Activated T-cell treated with anti-CD3 and anti-CD28 coated beads, Interleukin-2, amount 50 U/mL, for 4 hours (primary cell): ENCODE measurements at regions not wholly inside any gene's neighbourhood (a gene's known extent, or its start where the extent isn't known, plus 50 kb on each side); places are given as distances from the start of the nearest gene placed in this dataset.
"Not testable (repeated sequence)": the region's sequence is repeated elsewhere in the genome, so short reads cannot be mapped to it uniquely, and the experiment has no call there.

Experiments used
- ATAC-seq, 2 donors: fragments of 200-7000 bp; cut with Tn5 transposase; one replicate each; pipeline ENCODE4 v1.10.0; 2021
- DNase-seq: peaks from one replicate; pipeline ENCODE4 v3.0.0-alpha.2; 2020
- H3K27me3 Mint-ChIP-seq: one replicate; pipeline ENCODE4 v1.8.0; 2021; ENCODE audit warnings: low read depth, mixed read lengths
- H3K36me3 Mint-ChIP-seq: one replicate; pipeline ENCODE4 v1.8.0; 2022; ENCODE audit warnings: mixed read lengths; ENCODE audit not compliant: insufficient read depth
- H3K4me1 Mint-ChIP-seq: one replicate; pipeline ENCODE4 v1.8.0; 2021; ENCODE audit warnings: low read depth, mixed read lengths
- H3K4me3 Mint-ChIP-seq: one replicate; pipeline ENCODE4 v1.8.0; 2021; ENCODE audit warnings: mild to moderate bottlenecking, moderate library complexity, mixed read lengths
- H3K9me3 Mint-ChIP-seq: one replicate; pipeline ENCODE4 v1.8.0; 2021; ENCODE audit warnings: mixed read lengths

GRCh38 chr1:200262326-200262965 lies 147.4 kb downstream of the ZNF281 start:
- Mint-ChIP-seq H3K4me3 (no peak overlapping the region), H3K9me3 (no peaks in the 10 kb centered on the region), H3K27me3 (peaks cover 12% of the 10 kb centered on the region), H3K4me1 (no peaks in the 10 kb centered on the region), H3K36me3 (no peaks in the 10 kb centered on the region)
- no peak for DNase-seq
- no peak for ATAC-seq

GRCh38 chr1:200260597-200261335 lies 149.1 kb downstream of the ZNF281 start:
- Mint-ChIP-seq H3K27me3 (peaks cover 14% of the 10 kb centered on the region), H3K4me3 (no peak overlapping the region), H3K9me3 (no peaks in the 10 kb centered on the region), H3K36me3 (no peaks in the 10 kb centered on the region), H3K4me1 (no peaks in the 10 kb centered on the region)
- DNase-seq (no peak), ATAC-seq (no peak)

GRCh38 chr1:200258447-200259375 lies 151.1 kb downstream of the ZNF281 start:
- no peaks in the 10 kb centered on the region for H3K9me3 Mint-ChIP-seq
- no peak overlapping the region for H3K4me3 Mint-ChIP-seq
- H3K4me1 Mint-ChIP-seq = no peaks in the 10 kb centered on the region
- ATAC-seq (peak; percentile 38 to 47), DNase-seq (no peak)
- H3K36me3 Mint-ChIP-seq = no peaks in the 10 kb centered on the region
- H3K27me3 Mint-ChIP-seq = peaks cover 14% of the 10 kb centered on the region

- Mint-ChIP-seq H3K9me3 (no peaks in the 10 kb centered on the region), H3K27me3 (peaks cover 13% of the 10 kb centered on the region), H3K36me3 (no peaks in the 10 kb centered on the region), H3K4me3 (no peak overlapping the region), H3K4me1 (no peaks in the 10 kb centered on the region)
- DNase-seq (no peak), ATAC-seq (no peak)
These were observed 152.6 kb downstream of the ZNF281 start for GRCh38 chr1:200257235-200257634.

- H3K4me1 Mint-ChIP-seq, H3K27me3 Mint-ChIP-seq: not testable (repeated sequence)
These were observed 155.2 kb downstream of the ZNF281 start for GRCh38 chr1:200254602-200255001.

GRCh38 chr1:200253774-200254495 lies 155.9 kb downstream of the ZNF281 start:
- DNase-seq (no peak), ATAC-seq (peak; percentile 51 to 77)
- no peaks in the 10 kb centered on the region for H3K9me3 Mint-ChIP-seq
- no peak overlapping the region for H3K4me3 Mint-ChIP-seq
- H3K36me3 Mint-ChIP-seq = no peaks in the 10 kb centered on the region
- no peaks in the 10 kb centered on the region for H3K4me1 Mint-ChIP-seq
- H3K27me3 Mint-ChIP-seq = peaks cover 2% of the 10 kb centered on the region

More at GRCh38 chr1:200254602-200255001, 155.2 kb downstream of the ZNF281 start:
- H3K4me3 Mint-ChIP-seq, H3K36me3 Mint-ChIP-seq, DNase-seq, H3K9me3 Mint-ChIP-seq, ATAC-seq: not testable (repeated sequence)

- no peak overlapping the region for H3K4me3 Mint-ChIP-seq
- DNase-seq (no peak), ATAC-seq (no peak)
- no peaks in the 10 kb centered on the region for H3K9me3 Mint-ChIP-seq
- no peaks in the 10 kb centered on the region for H3K36me3 Mint-ChIP-seq
- peaks cover 5% of the 10 kb centered on the region for H3K27me3 Mint-ChIP-seq
- H3K4me1 Mint-ChIP-seq = no peaks in the 10 kb centered on the region
These were observed 157.3 kb downstream of the ZNF281 start for GRCh38 chr1:200252531-200252930.

GRCh38 chr1:200250469-200250868 lies 159.4 kb downstream of the ZNF281 start:
- no peaks in the 10 kb centered on the region for H3K9me3 Mint-ChIP-seq
- no peak for DNase-seq
- no peaks in the 10 kb centered on the region for H3K4me1 Mint-ChIP-seq
- no peak overlapping the region for H3K4me3 Mint-ChIP-seq
- H3K27me3 Mint-ChIP-seq = peaks cover 5% of the 10 kb centered on the region
- H3K36me3 Mint-ChIP-seq = no peaks in the 10 kb centered on the region
- ATAC-seq = no peak

GRCh38 chr1:200248541-200248940 lies 161.3 kb downstream of the ZNF281 start:
- no peaks in the 10 kb centered on the region for H3K36me3 Mint-ChIP-seq
- no peak for ATAC-seq
- peaks cover 13% of the 10 kb centered on the region for H3K27me3 Mint-ChIP-seq
- no peaks in the 10 kb centered on the region for H3K4me1 Mint-ChIP-seq
- H3K9me3 Mint-ChIP-seq = no peaks in the 10 kb centered on the region
- no peak for DNase-seq
- no peak overlapping the region for H3K4me3 Mint-ChIP-seq

- ATAC-seq = no peak
- Mint-ChIP-seq H3K9me3 (no peaks in the 10 kb centered on the region), H3K4me1 (no peaks in the 10 kb centered on the region), H3K4me3 (no peak overlapping the region), H3K36me3 (no peaks in the 10 kb centered on the region), H3K27me3 (peaks cover 19% of the 10 kb centered on the region)
- DNase-seq = no peak
These were observed 162.3 kb downstream of the ZNF281 start for GRCh38 chr1:200247518-200247917.

GRCh38 chr1:200245473-200245872 lies 164.4 kb downstream of the ZNF281 start:
- no peak for DNase-seq
- Mint-ChIP-seq H3K27me3 (peaks cover 31% of the 10 kb centered on the region), H3K4me3 (no peak overlapping the region)

GRCh38 chr1:200243042-200243437 lies 166.8 kb downstream of the ZNF281 start:
- ATAC-seq = no peak
- Mint-ChIP-seq H3K4me3 (no peak overlapping the region), H3K9me3 (no peaks in the 10 kb centered on the region), H3K27me3 (peaks cover 32% of the 10 kb centered on the region), H3K36me3 (no peaks in the 10 kb centered on the region), H3K4me1 (peaks cover 6% of the 10 kb centered on the region)
- no peak for DNase-seq

More at GRCh38 chr1:200245473-200245872, 164.4 kb downstream of the ZNF281 start:
- ATAC-seq = no peak
- Mint-ChIP-seq H3K4me1 (peaks cover 6% of the 10 kb centered on the region), H3K36me3 (no peaks in the 10 kb centered on the region), H3K9me3 (no peaks in the 10 kb centered on the region)

- Mint-ChIP-seq H3K4me3 (no peak overlapping the region), H3K9me3 (no peaks in the 10 kb centered on the region), H3K4me1 (peaks cover 6% of the 10 kb centered on the region), H3K36me3 (no peaks in the 10 kb centered on the region), H3K27me3 (peaks cover 32% of the 10 kb centered on the region)
- DNase-seq (no peak), ATAC-seq (no peak)
These were observed 167.5 kb downstream of the ZNF281 start for GRCh38 chr1:200242110-200243041.
